ENCODE measurements at regions not wholly inside any gene's neighbourhood (a gene's known extent, or its start where the extent isn't known, plus 50 kb on each side); places are given as distances from the start of the nearest gene placed in this dataset.

GRCh38 chr11:26187639-26188038, 144.3 kb upstream of the ANO3 start:
- no peak for DNase-seq (ENCODE audit: low spot score)

GRCh38 chr11:26188554-26188953, 143.4 kb upstream of the ANO3 start:
- no peak for DNase-seq (ENCODE audit: low spot score)

GRCh38 chr11:26191193-26191592, 140.7 kb upstream of the ANO3 start:
- no peak for DNase-seq (ENCODE audit: low spot score)

- DNase-seq (ENCODE audit: low spot score): no peak
These were observed 138.1 kb upstream of the ANO3 start for GRCh38 chr11:26193694-26194365.

GRCh38 chr11:26194881-26195280, 137.0 kb upstream of the ANO3 start:
- DNase-seq (ENCODE audit: low spot score): no peak

- peak; percentile 11 for DNase-seq (ENCODE audit: low spot score)
These were observed 133.3 kb upstream of the ANO3 start for GRCh38 chr11:26198532-26199096.

- DNase-seq (ENCODE audit: low spot score): peak; percentile 69
These were observed 132.4 kb upstream of the ANO3 start for GRCh38 chr11:26199331-26200095.

- no peak for DNase-seq (ENCODE audit: low spot score)
These were observed 130.5 kb upstream of the ANO3 start for GRCh38 chr11:26201411-26201810.

GRCh38 chr11:26202754-26203153, 129.2 kb upstream of the ANO3 start:
- no peak for DNase-seq (ENCODE audit: low spot score)

GRCh38 chr11:26204101-26204500, 127.8 kb upstream of the ANO3 start:
- no peak for DNase-seq (ENCODE audit: low spot score)

GRCh38 chr11:26204839-26205238, 127.1 kb upstream of the ANO3 start:
- DNase-seq (ENCODE audit: low spot score): no peak

- no peak for DNase-seq (ENCODE audit: low spot score)
These were observed 112.5 kb upstream of the ANO3 start for GRCh38 chr11:26219183-26220117.

- DNase-seq (ENCODE audit: low spot score): no peak
These were observed 106.3 kb upstream of the ANO3 start for GRCh38 chr11:26225646-26226045.

GRCh38 chr11:26227301-26227746, 104.6 kb upstream of the ANO3 start:
- peak; percentile 55 for DNase-seq (ENCODE audit: low spot score)

GRCh38 chr11:26227883-26228502, 103.9 kb upstream of the ANO3 start:
- DNase-seq (ENCODE audit: low spot score): no peak

GRCh38 chr11:26228778-26229177, 103.2 kb upstream of the ANO3 start:
- DNase-seq (ENCODE audit: low spot score): no peak

GRCh38 chr11:26229257-26229656, 102.7 kb upstream of the ANO3 start:
- no peak for DNase-seq (ENCODE audit: low spot score)

- no peak for DNase-seq (ENCODE audit: low spot score)
These were observed 101.9 kb upstream of the ANO3 start for GRCh38 chr11:26229981-26230380.

- DNase-seq (ENCODE audit: low spot score): no peak
These were observed 100.7 kb upstream of the ANO3 start for GRCh38 chr11:26231252-26231661.

- DNase-seq (ENCODE audit: low spot score): no peak
These were observed 97.5 kb upstream of the ANO3 start for GRCh38 chr11:26234451-26234850.

GRCh38 chr11:26243426-26243825, 88.5 kb upstream of the ANO3 start:
- DNase-seq (ENCODE audit: low spot score): no peak

- no peak for DNase-seq (ENCODE audit: low spot score)
These were observed 87.7 kb upstream of the ANO3 start for GRCh38 chr11:26244207-26244606.
